HG03045 (cell line): ENCODE measurements at regions not wholly inside any gene's neighbourhood (a gene's known extent, or its start where the extent isn't known, plus 50 kb on each side); places are given as distances from the start of the nearest gene placed in this dataset.
"Not testable (repeated sequence)": the region's sequence is repeated elsewhere in the genome, so short reads cannot be mapped to it uniquely, and the experiment has no call there.

ENCODE experiments used
- ATAC-seq: cut with Tn5 transposase; IDR thresholded peaks from one replicate; pipeline ENCODE4 v1.9.1; 2021; ENCODE audit warnings: mild to moderate bottlenecking, moderate library complexity; ENCODE audit not compliant: unreplicated experiment

DNA sequence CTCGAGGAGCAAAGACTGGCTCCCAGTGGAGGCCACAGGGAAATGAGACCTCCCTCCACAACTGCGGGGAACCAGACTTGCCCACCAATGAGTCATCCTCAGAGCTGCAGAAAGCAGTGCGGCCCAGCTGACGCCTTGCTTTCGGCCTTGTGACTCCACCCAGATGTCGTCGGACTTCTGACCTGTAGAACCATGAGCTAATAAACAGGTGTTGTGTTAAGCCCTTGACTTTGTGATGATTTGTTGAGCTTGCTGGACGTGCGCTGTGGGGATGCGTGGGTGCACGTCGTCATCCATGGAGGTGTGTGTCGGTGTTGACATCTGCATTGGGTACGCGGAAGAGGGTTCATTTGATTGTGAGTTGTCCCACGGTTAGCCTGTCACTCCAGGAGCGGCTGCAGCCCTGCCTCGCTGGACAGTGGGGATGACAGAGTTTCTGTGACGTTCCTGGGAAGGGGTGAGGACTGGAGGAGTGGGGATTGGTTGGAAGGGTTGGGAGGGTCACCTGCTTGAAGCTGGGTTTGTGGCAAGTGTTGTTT lies 154.1 kb downstream of the SH3BP4 start:
- no peak for ATAC-seq

DNA sequence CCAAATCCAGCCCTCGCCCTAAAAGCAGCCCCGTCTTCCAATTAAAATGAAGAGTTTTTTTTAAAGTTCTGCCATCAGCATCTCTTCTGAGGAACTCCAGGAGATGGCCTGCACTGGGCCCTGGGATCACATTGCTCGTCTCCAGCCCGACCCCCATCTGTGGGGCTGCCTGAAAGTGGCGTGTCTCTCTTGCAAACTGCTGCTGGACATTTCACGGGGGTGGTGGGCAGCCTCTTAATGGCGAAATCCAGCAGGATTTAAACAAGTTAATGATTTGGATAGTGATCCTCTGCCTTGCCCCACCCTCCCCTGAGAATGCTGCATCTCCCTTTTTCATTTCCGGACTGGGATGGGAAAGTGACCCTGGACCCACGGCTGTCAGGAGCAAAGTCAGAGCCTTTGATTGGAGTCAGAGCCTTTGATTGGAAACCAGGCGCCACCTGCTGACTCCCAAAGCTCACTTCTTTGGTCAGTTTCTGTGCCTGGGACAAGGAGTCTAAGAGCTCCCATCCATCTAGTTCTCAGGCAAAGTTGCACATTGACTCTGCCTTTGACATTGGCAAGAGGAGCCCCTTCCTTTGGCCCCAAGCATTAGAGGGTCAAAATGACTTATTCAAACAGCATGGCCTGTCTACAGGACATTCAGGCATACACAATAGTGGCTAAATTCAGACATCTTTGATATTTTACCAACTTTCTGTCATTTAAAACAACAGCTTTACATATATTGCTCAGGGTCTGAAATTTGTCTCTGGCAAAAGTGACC lies 155.2 kb downstream of the SH3BP4 start:
- no peak for ATAC-seq

DNA sequence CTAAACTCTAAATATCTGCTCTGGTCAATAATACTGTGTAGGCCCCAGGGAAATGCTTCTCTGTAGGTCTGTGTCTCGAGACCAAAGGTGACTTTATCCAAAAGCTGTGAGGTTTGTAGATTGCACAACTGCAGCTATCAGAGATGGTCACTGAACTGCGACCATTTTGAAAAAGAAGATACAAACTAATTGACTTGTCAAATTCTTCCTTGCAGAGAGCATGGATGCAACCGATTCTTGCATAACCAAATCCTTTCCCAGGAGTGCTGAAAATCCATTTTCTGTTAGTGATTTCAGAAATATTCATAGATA lies 155.8 kb downstream of the SH3BP4 start:
- no peak for ATAC-seq

DNA sequence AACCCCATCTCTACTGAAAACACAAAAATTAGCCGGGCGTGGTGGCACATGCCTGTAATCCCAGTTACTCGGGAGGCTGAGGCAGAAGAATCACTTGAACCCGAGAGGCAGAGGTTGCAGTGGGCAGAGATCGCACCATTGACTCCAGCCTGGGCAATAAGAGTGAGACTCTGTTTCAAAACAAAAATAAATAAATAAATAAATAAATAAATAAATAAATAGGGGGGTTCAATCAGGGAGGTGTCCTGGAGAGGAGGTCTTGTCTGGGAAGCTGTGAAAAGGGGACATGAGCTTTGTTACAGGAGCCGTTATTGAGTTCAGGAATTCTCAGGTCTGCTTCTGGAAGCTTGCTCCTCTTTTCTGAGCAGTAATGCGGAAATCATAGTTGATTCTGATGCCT lies 157.7 kb downstream of the SH3BP4 start:
- ATAC-seq, result not testable (repeated sequence)

DNA sequence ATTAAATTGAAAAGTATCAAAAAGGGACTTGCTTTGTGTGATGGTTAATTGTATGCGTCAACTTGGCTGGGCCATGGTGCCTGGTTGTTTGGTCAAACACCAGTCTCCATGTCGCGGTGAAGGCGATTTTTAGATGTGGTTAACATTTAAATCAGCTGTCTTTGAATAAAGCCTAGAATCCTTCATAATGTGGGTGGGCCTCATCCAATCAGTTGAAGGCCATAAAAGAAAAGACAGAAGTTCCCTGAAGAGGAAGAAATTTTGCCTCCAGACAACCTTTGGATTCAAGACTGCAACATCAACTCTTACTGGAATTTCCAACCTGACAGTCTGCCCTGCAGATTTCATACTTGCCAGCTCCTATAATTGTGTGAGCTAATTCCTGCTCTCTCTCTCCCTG lies 160.5 kb downstream of the SH3BP4 start:
- ATAC-seq, result no peak

DNA sequence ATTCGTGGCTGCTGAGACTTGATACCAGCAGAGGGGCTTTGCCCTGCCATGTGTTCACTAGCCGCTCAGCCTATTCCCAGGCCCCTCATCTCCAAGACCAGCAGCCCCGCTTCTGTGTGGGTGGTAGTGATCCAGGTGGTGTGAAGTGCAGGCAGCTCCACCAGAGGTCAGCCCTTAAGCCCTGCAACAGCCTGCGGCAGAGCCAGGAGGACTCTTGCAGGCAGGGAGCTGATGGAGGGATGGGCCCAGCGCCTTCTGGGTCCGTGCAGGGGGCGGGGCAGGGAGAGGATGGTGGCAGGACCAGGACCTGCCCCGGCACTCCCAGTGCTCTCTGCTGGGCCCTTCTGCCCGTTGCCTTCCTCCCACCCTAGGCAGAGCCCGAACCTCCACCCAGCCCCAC lies 162.0 kb downstream of the SH3BP4 start:
- no peak for ATAC-seq

DNA sequence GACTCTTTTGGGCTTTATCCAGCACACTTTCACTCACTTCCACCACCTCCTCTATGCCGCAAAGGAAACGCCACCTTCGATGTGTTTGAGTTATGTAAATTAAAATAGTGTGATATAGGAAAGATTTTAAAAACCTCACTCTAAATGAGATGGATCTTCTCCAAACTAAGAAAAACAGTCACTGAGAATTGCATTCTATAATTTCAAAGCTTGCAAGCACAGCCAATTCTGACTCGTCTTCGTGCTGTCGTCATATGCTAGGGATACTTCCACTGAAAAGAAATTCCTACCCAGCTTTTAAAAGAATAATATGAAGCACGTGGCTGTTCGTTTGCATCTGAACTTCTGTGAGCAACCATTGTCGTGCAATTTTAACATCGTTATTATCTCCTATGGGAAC lies 162.5 kb downstream of the SH3BP4 start:
- ATAC-seq, result no peak

DNA sequence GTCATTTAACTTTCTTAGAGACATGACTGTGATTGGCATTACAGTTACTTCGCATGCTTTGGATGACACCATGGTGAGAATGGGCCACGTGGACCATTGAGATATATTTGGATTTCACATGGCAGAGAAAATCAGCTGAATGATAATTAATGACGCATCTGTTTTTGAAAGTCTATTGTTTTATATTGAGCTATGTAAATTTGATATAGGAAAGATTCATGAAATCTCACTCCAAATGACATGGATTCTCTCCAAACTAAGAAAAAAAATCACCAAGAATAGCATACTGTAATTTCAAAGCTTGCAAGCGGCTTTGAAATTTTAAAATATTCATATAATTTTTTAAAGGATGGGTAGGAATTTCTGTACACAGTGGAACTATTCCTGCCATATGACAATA lies 163.7 kb downstream of the SH3BP4 start:
- no peak for ATAC-seq

DNA sequence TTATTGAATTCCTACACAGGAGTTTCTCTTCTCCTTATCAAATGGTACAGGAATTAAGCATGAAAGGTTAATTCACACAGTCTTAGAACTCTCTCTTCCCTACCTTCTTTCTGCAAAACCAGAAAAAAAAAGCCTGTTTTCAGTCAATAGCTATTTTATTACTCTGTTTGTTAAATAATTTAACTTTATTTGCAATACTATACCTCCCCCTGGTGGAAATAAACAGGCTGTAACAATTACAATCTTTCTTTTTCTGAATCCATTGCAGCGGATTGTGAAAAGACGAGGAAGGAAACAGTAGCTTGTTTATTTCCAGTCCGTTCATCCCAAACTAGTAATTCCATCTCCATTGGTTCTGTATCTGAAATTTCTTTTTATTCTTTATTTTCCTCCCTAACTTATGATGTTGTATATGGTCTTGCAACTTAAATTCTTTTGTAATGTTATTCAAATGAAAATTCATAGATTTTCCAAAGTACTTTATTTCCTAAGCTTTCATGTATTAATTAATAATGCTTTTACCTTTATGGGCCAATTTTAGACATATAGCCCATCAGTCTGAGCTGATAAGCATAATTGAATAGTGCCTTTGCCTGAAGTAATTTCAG lies 165.2 kb downstream of the SH3BP4 start:
- no peak for ATAC-seq

DNA sequence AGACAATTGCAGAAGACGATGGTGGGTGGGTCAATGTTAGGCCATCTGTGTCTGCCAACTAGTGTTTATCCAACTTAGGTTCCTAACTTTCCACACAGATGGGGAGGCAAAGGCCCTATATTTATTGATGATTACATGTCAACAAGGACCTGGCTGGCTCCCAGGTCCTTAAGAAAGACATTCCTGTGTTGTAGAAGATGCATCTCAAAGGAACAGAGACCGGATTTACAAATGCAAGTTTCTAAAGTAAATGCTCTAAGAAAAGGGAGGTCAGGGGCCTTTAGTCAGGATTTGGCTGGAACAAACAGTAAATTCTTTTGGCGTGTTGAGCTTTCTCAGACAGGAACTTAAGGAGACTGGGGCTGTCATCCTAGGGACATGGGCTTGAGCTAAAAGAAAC lies 175.0 kb downstream of the SH3BP4 start:
- ATAC-seq, result no peak

DNA sequence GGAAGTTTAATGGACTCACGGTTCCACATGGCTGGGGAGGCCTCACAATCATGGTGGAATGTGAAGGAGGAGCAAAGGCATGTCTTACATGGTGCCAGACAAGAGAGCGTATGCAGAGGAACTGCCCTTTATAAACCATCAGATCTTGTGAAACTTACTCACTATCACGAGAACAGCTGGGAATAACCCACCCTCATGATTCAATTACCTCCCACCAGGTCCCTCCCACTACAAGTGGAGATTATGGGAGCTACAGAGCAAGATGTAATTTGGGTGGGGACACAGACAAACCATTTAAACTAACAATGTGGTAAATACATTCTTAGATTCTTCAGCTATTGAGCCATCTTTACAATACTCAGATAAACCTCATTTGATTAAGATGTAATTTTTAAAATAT lies 176.1 kb downstream of the SH3BP4 start:
- no peak for ATAC-seq

DNA sequence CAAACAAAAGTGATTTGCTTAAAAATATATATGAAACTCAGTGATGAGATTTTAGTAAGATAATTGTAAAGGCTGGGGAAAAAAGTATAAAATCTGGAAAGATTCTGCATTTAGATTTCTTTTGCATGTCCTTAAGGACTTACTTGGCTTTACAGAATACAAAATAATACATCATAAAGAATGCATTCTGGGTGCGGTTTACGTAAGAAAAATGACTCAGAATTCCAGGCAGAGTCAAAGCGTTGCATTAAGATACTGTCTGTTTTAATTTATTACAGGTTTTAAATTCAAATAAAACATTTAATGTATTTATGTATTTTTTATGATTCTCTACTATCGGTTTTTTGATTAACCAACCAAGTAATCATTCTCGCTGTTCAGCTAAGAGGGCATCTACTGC lies 178.0 kb downstream of the SH3BP4 start:
- no peak for ATAC-seq

DNA sequence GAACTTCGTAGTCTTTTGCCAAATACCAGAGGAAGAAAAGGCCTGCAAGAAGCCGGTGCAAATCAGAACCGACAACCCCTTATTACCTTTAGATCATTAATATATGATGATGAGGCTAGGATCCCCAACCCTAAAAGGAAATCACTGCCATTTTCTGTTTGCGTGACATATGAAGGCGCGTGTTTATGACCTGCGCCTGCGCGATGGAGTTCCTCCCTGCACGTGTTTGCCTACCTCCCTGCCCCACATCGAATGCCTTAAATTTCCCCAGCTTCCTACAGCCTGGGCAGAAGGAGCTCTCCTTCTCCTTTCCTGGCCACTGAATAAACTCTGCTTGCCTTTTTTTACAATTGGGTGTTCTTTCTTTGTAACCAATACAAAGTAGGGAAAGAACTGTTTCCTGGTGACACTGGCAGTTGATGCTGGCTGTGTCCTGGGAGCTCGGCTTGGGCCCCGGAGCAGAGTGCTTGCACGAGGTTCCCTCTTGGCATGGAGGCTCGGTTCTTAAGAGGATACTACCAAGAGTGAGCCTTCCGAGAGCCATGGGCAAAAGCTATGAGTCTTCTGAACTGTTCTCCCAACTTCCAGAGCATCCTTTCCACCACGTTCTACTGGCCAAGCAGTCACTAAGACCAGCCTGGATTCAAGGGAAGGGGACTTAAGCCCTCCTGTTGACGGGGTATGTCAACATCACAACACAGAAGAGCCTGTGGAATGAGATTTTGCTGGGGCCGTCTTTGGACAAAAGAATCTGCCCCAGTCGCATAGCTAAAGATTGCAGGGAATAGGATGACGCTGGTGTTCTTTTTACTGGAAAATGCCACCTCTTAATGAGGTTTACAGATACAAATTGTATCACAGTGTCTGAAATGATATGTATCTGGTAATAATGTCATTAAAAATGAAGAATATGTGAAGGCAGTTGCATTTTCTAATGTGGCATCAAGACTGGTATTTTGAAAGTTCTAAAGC lies 179.8 kb downstream of the SH3BP4 start:
- no peak for ATAC-seq

DNA sequence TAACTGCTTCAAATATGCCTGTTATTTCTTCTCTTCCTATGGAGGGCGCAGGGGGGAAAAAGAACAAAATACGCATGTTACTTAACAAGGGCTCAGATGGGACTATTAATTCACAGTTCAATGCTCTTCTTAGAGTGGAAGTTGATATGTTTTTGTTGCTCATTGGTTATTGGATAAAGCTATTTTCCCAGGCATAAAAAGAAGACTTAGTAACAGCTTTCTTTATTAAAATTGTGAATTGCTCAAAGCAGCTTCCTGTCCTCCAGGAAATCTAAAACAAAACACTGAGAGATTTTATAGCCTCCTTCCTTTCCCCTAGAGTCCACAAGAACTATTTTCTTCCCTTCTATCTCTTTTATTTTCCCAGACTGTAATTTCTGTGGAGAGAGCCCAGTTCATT lies 180.8 kb downstream of the SH3BP4 start:
- ATAC-seq, result no peak

DNA sequence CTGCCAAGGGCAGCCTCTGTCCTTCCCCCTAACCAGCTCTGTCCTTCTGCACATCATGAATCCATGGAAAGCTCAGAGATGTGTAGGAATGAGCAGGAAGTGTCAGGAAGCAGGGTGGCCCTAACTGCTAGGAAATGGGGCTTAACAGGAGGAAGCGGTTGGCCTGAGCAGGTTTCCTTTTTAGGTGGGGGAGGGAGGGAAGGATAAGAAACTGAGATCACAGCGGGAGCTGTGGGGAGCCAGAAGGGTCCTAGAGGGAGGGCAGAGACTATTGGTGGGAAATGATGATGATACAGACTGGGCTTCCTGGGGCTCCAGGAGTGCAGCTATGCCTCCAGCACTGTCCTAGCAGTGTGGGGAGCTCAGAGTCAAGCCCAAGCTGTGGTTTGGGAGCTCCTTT lies 182.0 kb downstream of the SH3BP4 start:
- ATAC-seq, result no peak

DNA sequence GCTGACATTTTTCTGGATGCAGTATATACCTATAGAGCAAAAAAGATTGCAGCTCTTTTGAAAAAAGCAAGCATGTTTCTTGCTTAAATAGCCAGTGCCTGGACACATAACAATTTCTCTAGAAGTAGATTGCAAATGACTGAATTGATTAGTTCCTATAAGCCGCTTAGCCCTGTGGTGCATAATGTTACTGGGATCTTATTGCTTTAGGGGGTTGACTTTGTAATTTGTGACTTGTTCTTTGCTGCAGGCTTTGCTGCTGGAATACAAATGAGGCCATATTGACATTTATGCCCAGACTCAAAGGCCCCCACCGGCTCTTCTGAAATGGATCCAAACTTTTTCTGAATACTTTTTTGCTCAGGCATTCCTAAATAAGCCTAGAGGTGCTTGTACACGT lies 182.6 kb downstream of the SH3BP4 start:
- ATAC-seq, result no peak

DNA sequence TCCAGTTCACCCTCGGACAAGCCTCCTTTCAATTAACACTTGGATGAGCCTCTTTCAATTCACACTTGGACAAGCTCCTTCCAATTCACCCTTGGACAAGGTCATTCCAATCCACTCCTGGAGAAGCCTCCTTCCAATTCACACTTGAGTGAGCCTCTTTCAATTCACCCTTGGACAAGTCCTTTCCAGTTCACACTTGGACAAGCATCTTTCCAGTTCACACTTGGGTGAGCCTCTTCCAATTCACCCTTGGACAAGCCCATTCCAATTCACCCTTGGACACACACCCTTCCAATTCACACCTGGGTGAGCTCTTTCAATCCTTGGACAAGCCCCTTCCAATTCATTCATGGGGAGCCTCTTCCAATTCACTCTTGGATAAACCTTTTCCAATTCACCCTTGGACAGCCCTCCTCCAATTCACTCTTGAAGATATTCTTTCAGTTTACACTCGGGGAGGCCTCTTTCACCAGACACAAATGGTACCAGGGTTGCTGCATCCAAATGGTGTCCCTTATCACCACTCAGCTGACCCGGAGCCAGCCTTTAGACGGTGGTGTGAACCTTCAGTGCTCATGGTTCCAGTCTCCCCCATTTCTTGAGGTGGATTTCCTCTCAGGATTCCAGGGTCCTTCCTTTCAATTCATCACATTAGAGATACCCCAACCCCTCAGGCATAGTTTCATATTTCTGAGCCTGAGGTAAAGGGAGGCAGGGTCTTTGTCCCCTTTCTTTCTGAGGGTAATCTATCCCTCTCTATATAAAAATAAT lies 183.6 kb downstream of the SH3BP4 start:
- ATAC-seq, result no peak

DNA sequence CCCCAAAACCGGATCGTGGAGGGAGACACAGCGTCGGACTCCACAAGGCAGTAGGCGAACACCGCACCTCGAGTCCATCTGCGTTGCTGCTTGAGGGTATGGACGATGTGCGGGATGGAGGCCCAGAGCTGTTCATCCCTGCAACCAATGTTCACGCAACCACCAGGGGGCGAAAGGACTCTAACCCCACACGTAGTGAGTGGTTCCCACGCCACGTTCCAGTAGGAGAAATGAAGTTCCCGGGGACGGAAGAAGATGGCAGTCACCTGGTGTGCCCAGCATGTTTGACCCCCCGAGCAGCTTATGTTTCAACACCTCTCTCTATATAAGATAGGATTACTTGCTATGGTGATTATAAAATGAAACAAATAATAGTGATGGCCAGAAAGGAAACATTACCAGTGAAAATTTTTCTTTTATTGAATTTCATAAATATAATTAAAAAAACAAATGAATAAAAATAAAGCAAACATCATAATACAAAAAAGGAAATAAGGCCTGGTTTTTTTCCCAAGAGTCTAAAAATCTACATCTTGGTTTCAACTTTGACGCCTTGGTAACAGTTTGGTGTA lies 184.3 kb downstream of the SH3BP4 start:
- no peak for ATAC-seq

DNA sequence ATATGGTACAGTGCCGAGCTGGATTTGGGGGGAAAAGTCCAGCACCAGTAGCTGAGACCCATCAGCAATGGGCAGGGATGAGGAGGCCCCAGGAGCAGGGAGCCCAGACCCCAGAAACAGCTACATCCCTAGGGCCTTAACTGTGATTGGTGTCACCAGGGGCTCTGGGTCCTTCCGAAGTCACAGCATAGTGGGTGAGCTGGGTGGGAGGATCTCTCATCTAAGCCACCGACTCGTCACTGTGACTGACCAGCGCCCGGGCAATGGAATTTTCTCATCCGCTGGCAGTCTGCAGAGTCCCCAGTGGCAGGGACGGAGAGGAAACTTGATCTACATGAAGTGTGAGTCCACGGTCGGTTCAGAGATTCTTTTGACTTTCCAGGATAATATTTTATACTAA lies 186.5 kb downstream of the SH3BP4 start:
- no peak for ATAC-seq

DNA sequence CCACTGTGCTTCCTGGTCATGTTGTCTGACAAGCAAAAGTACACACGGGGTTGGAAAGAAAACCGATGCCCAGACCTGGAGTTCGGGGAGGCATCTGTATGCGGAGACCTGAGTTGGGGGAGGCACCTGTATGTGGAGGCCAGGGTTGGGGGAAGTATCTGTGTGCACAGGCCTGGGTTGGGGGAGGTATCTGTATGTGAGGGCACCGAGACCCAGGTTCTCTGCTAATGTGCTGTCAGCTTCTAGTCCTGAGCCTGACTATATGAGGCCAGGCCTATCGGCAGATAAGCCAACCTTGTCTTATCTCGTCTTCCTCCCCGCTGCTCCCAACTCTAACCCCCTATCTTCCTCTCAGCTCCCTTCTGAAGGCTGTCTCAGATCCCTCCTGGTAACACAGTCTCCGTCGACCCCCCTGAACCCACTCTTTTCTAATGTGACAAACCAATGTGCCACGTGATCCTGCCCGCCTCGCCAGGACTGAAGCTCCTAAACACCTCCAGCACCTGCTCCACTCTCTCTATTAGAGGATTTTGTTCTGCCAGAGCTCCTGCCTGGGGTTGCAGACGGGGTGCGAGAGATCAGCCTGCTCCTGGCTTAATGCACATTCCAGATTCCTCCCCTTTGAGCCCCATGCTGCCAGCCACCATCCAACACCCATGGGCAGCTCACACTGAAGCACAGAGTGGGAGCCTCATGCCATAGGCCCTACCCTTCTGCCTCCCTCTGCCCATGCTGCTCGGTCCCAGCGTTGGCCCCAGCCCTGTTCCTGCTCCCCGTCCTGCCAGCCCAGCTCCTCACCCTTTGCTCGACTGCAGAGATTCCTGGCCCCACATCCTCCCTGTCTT lies 188.4 kb downstream of the SH3BP4 start:
- ATAC-seq, result no peak
